Fibroblast of peridontal ligament (primary cell): ENCODE measurements at regions not wholly inside any gene's neighbourhood (a gene's known extent, or its start where the extent isn't known, plus 50 kb on each side); places are given as distances from the start of the nearest gene placed in this dataset.
"Not testable (repeated sequence)": the region's sequence is repeated elsewhere in the genome, so short reads cannot be mapped to it uniquely, and the experiment has no call there.

Experiments used
- DNase-seq: peaks from one replicate; pipeline ENCODE4 v3.0.0-alpha.2; 2010; ENCODE audit errors: extremely low read depth

DNA sequence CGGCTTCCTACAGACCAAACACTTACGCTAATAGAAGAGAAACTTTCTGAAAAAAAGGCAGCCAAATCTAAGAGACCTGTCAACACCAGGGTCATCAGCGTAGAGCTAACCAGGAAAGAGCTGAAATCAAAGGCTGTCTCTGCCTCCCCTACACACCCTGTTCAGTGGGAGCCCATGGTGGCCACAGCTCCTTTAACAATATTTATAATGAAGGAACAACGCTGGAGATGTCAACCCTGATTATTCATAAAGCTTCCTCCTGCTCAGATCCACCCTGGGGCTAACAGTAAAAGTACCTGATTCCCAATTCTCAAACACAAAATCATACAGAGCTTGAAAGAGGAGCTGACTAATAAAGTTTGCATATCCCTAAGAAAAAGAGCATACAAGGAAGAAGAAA lies 133.7 kb downstream of the ANXA2 start:
- no peak for DNase-seq

GRCh38 chr15:60264566-60264965 lies 133.2 kb downstream of the ANXA2 start:
- DNase-seq, result no peak

DNA sequence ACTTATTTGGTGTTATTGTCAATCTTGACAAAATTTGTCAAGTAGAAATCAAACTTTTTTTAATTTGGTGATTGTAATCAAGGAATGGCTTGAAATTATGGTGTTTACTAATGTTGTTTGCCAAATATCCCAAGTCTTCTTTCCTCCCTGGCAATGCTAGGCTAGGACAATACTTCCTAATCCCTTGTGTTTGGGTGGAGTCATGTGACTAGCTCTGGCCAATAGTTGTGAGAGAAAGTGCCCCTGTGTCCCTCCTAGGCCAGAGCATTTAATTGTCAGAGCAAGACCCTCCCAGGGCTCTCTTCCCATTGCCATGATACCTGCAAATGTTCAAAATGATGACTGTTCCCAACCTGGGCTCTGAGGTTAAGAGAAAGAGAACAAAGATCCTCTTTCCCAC lies 132.7 kb downstream of the ANXA2 start:
- DNase-seq, result no peak

DNA sequence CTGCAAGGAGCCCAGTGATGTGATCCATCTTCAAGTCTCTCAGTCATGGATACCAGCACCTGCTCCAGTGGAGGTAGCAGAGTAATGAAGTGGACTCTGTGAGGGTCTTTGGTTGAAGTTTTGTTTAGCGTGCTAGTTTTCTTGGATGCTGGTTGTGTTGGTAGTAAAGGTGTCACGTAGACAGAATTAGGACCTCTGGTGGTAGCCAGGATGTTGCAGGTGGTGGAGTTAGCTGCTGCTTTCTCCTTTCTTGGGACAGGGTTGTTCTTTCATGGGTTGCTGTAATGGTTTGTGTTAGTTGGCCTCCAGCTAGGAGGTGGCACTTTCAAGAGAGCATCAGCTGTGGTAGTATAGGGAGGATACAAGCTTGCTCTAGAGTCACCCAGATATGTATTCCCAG lies 125.2 kb downstream of the ANXA2 start:
- DNase-seq, result no peak

GRCh38 chr15:60275624-60276023 lies 122.2 kb downstream of the ANXA2 start:
- DNase-seq, result no peak

DNA sequence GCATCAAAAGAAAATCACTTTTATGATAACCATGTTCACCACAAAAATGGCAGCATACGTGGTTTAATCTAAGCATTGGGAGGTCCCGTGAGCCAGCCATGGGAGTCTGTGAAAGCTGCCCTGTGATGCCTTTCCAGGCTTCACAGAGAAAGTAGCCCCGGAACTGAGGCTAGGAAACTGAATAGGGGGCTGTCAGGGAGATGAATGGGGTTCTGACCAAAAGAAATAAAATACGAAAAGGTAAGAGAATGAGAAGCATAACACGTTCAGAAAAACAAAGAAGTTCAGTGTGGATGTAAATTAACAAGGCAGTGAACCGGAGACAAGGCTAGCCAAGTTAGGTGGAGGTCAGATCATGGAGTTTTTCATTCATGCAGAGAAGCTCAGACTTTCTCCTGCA lies 118.9 kb downstream of the ANXA2 start:
- DNase-seq, result no peak

DNA sequence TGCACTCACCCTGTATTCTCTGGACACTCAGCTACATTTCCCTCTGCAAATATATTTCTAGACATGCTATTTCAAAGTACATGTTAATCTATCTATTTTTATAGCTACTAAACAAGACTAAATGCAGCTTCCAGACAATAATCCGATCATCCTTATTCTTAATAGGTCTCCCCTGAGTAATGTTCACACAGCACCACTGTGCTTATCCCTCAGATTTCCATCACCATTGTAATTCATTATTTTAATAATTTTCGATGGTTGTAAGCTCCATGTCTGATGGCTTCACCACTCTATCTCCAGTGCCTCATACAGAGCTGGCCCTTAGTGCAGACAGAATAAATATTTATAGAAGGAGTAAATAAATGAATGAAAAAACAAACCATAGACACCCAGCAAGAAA lies 117.5 kb downstream of the ANXA2 start:
- DNase-seq, result no peak

- no peak for DNase-seq
Measured at GRCh38 chr15:60283936-60284335, 113.8 kb downstream of the ANXA2 start.

GRCh38 chr15:60295901-60296300 lies 101.9 kb downstream of the ANXA2 start:
- DNase-seq, result not testable (repeated sequence)

- no peak for DNase-seq
Measured at GRCh38 chr15:60297047-60297446, 100.7 kb downstream of the ANXA2 start.
